ENCODE measurements at regions not wholly inside any gene's neighbourhood (a gene's known extent, or its start where the extent isn't known, plus 50 kb on each side); places are given as distances from the start of the nearest gene placed in this dataset.

DNA sequence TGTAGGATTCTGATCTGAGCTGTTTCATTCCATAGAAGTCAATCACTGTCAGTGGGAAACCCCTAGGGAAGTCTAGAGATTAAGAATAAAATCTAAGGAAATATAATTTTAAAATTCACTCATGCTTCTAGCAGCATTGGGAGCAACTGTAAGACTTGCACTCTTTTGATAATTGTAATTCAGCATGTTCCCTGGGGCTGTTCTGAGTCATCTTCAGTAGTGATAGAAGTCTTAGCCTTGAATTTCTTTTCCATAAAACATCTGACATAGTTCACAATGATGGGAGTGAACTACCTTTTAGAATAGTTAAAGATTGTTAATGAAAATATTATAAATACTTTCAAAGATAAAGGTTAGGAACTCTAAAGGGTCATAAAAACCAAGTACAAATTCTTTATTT is 935.8 kb downstream of the DTWD2 start:
- DNase-seq (ENCODE audit: low read depth), result no peak

- no peak for DNase-seq (ENCODE audit: low read depth)
Observed at GRCh38 chr5:118044169-118044568, 944.2 kb downstream of the DTWD2 start.

DNA sequence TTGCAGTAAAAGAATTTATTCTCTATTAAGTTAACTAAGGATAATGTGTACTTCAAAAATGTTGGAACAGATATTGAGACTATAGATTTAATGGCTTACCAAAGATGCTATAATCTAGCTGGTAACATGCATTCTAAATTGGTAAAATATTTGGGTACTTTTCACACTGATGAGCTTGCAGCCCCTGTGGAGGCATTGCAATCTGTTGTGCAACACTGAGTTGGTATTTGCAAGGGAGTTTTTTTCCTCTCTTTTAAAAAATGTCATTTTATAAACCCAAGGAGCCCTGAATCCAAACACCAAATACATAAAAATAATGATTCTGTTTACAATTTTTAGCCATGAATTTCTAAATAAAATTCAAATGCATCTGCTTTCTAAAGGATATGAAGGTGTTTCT is 944.8 kb downstream of the DTWD2 start:
- no peak for DNase-seq (ENCODE audit: low read depth)

- DNase-seq (ENCODE audit: low read depth), result no peak
Observed at GRCh38 chr5:118042076-118042475, 946.3 kb downstream of the DTWD2 start.

- DNase-seq (ENCODE audit: low read depth), result no peak
Observed at GRCh38 chr5:118040496-118040895, 947.9 kb downstream of the DTWD2 start.

GRCh38 chr5:118033686-118034338 is 954.5 kb downstream of the DTWD2 start:
- no peak for DNase-seq (ENCODE audit: low read depth)

- no peak for DNase-seq (ENCODE audit: low read depth)
Observed at GRCh38 chr5:118029807-118030206, 958.5 kb downstream of the DTWD2 start.

GRCh38 chr5:118022062-118022461 is 966.3 kb downstream of the DTWD2 start:
- DNase-seq (ENCODE audit: low read depth), result no peak

DNA sequence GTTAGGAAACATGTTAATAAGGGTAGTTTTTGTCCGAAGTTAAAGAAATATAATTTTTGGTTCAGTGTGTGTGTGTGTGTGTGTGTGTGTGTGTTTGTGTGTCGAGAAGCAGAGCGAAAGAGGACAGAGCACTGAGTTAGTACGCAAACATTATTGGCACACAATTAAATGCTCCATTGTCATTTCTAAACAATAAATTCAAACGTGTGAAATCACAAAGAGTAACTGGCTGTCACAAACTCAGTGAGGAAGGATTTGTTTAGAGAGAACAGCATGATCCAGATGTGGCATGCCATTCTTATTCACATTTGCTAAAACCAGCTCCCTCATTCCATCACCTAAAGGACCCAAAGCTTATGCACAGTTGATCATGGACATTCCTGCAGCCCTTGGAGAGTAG is 970.8 kb downstream of the DTWD2 start:
- no peak for DNase-seq (ENCODE audit: low read depth)

DNA sequence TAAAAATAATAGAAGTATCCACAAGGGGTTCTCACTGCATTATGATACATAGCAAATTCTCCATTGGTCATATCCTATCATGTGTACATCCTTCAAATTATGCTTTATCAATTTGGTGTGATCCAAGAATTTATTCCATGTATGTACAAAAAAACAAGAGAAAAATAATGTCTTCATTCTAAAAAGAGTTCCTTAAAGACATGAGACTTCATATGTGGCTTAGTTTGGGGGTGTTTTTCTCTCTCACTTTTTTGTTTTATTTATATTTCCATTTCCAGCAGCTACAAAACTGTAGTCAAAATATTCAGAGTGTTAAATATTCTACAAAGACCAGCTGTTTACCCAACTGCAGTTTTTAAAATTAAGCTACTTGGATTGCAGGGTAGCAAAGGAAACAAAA is 972.0 kb downstream of the DTWD2 start:
- no peak for DNase-seq (ENCODE audit: low read depth)

DNA sequence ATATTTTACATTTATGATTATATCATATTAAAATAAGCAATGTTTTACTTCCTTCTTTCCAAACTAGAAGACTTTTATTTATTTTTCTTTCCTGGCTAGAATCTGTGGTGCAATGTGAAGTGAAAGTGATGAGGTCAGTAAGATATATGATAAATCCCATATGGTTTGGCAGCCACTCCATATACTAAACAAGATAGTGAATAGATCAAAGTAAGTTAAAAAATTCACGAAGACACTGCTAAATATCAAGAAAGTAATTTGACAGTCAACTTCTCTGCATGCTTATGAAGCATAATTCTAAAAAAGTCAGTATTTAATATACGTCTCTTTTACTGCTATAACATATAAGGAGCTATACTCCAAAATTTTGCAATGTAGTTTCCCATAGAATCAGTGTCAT is 972.8 kb downstream of the DTWD2 start:
- DNase-seq (ENCODE audit: low read depth), result no peak

DNA sequence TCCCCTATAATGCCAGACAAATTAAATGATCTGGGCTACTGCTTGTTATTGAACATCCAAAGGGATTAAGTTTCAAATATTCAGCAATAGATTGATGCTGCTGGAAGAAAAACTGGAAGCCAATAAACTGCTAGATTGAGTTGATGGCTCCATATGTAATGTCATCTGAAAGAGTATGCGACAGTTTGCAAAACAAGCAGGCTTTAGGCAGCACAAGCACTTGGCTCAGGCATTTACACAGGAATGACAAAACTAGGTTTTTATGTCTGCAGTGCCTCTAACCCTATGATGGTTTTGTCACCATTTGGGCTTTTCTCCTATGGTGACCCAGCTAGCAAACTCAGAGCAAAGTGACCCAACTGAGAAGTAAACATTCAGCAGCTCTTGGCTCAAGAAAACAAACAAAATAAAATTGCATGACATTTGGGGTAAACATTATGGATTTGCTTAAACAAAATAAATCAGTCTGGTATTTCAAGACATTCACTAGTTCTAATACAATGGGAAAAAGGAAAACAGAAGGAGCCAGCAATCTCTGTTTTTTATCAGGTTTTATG is 978.5 kb downstream of the DTWD2 start:
- DNase-seq (ENCODE audit: low read depth), result no peak

GRCh38 chr5:118008779-118009178 is 979.6 kb downstream of the DTWD2 start:
- DNase-seq (ENCODE audit: low read depth), result no peak

DNA sequence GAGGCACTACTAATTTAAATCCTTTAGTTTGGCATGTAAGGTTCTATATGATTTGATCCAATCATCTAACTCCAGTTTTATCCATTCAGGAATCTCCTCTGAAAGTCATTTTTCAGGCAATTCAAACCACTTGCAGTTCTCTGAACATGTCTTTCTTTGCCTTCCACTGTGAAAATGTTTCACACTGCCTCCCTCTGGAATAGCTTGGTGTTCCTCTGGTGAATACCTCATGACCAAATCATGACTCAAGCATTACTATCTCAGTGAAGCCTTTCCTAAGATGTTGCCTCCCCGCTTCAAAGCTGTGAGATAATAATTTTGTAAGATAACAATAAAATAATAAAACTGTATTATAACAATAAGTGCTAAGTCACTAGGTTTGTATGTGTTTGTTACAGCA is 981.1 kb downstream of the DTWD2 start:
- DNase-seq (ENCODE audit: low read depth), result no peak

DNA sequence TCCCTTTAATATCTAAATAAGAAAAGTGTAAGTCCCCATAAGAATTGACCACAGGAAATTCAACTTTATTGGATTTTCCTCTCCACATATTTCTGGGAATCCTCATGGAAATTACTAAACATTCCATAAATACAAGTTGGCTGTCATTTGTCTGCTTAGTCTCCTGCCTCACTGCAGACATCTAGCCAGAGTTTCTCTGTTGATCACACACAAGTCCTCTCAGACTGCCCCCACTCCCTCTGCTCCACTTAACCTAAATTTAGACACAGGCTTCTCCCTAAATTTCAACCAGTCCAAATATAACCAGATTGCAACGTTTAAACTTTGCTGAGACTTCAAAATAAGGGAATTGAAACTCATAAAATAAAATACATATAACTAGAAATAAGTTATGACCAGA is 982.1 kb downstream of the DTWD2 start:
- no peak for DNase-seq (ENCODE audit: low read depth)

DNA sequence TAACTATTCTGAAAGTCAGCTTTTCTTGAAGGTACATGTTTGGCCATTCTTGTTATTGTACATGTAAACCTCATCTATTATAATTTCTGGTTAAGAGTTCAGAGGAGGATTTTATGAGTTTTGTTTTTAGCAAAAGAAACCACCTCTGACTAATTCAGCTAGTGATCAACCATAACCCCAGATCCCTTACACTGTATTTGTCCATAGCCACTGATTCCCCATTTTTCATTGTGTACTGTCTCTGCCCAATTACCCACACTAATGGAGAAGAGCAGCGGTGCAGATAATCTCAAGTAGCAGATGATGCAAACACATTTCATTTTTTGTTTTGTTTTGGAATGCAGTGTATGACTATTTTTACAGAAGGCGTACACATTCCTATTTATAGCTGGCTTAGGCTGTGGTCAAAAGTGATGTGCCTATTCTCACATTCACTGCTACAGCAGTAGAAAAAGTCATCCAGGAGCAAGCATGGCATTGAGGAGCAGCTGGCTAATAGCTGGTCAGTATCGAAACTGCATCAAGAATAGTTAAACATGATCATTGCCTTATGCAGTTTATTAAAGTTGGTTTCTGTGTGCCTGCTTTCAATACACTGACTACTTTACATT is 988.3 kb downstream of the DTWD2 start:
- DNase-seq (ENCODE audit: low read depth), result no peak

GRCh38 chr5:117982691-117983090 is 1005.7 kb downstream of the DTWD2 start:
- no peak for DNase-seq (ENCODE audit: low read depth)

- DNase-seq (ENCODE audit: low read depth), result no peak
Observed at GRCh38 chr5:117973785-117974184, 1014.6 kb downstream of the DTWD2 start.

GRCh38 chr5:117955831-117956230 is 1032.5 kb downstream of the DTWD2 start:
- no peak for DNase-seq (ENCODE audit: low read depth)

DNA sequence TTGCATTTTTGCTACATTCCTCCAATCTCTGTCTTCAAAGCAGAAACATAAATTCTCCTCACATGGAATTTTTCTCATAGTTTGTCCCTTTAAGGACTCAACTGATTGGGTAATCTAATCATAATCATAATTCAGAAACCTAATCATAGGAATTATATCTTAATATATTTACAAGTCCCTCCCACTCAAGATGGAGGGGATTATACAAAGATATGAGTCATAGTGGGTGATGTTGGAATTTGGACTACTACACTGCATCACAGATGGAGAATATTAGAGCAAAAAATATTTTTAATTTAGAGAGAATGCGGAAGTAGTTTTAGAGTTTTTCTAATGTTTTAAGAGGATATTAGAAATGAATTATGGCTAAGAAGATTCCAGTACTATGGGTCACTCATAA is 1034.0 kb downstream of the DTWD2 start:
- no peak for DNase-seq (ENCODE audit: low read depth)

DNA sequence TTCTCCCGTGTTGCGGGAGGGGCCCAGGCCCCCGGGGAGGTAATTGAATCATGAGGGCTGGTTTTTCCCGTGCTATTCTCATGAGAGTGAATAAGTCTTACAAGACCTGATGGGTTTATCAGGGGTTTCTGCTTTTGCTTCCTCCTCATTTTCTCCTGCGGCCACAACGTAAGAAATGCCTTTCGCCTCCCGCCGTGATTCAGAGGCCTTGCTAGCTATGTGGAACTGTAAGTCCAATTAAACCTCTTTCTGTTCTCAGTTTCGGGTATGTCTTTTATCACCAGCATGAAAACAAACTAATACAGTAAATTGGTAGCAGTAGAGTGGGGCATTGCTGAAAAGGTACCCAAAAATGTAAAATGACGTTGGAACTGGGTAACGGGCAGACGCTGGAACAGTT is 1035.1 kb downstream of the DTWD2 start:
- no peak for DNase-seq (ENCODE audit: low read depth)

GRCh38 chr5:117947836-117948235 is 1040.5 kb downstream of the DTWD2 start:
- DNase-seq (ENCODE audit: low read depth), result no peak

- no peak for DNase-seq (ENCODE audit: low read depth)
Observed at GRCh38 chr5:117947121-117947520, 1041.2 kb downstream of the DTWD2 start.

DNA sequence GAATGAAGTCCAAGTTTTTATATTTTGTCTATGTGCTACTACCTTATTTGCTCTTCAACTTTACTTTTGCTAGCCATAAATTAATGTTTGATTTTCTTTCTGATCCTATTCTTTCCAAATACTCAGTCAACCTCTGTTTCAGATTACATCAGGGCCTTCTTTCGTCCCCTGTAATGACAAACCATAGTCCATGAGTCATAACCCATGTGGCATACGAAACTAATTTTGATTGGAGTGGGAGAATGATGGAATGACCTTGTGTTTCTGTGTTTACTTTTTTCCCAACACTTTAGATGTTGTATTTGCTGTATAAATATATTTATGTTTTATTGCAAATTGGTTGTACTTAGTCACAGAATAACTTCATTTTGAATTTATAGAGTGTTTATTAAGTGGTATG is 1043.1 kb downstream of the DTWD2 start:
- no peak for DNase-seq (ENCODE audit: low read depth)

All from activated T-cell treated with anti-CD3 and anti-CD28 coated beads for 24 hours (primary cell).